HL-60 (cell line): ENCODE measurements at regions not wholly inside any gene's neighbourhood (a gene's known extent, or its start where the extent isn't known, plus 50 kb on each side); places are given as distances from the start of the nearest gene placed in this dataset.

Experiments used
- GABPA ChIP-seq: IDR thresholded peaks from 2 replicates; pipeline ENCODE4 v1.6.1; 2012; ENCODE audit warnings: low read depth
- POLR2AphosphoS5 ChIP-seq: IDR thresholded peaks from 2 replicates; pipeline ENCODE4 v1.6.1; 2012; ENCODE audit warnings: low read depth
- TF ChIP-seq, protein P1 (sequence below): IDR thresholded peaks from one replicate; pipeline ENCODE4 v1.5.1; 2011; ENCODE audit warnings: low read length, control low read depth, inconsistent platforms; ENCODE audit not compliant: insufficient read depth
- TF ChIP-seq, protein P2 (sequence below): IDR thresholded peaks from 2 replicates; pipeline ENCODE4 v1.6.1; 2012; ENCODE audit warnings: low read depth; ENCODE audit not compliant: insufficient replicate concordance

DNA sequence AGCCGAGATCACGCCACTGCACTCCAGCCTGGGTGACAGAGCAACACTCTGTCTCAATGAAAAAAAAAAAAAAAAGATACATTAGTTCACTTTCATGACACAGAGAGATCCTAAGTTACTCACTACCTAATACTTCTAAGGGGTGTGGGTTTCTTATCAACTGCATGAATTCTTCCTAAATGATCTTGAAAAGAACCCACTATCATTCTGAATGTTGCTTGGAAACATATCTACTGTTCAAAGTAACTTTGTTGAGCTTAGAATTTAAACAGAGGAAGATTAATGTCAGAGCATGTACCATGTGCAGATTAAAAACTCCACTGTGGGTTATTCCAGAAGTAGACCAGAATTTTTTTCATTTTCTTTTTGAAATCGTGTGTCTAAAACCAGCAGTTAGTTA is 241.5 kb downstream of the LTN1 start:
- TF ChIP-seq, protein P1, sequence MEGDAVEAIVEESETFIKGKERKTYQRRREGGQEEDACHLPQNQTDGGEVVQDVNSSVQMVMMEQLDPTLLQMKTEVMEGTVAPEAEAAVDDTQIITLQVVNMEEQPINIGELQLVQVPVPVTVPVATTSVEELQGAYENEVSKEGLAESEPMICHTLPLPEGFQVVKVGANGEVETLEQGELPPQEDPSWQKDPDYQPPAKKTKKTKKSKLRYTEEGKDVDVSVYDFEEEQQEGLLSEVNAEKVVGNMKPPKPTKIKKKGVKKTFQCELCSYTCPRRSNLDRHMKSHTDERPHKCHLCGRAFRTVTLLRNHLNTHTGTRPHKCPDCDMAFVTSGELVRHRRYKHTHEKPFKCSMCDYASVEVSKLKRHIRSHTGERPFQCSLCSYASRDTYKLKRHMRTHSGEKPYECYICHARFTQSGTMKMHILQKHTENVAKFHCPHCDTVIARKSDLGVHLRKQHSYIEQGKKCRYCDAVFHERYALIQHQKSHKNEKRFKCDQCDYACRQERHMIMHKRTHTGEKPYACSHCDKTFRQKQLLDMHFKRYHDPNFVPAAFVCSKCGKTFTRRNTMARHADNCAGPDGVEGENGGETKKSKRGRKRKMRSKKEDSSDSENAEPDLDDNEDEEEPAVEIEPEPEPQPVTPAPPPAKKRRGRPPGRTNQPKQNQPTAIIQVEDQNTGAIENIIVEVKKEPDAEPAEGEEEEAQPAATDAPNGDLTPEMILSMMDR = no peak
- TF ChIP-seq POLR2AphosphoS5 (no peak), GABPA (no peak)
- TF ChIP-seq, protein P2, sequence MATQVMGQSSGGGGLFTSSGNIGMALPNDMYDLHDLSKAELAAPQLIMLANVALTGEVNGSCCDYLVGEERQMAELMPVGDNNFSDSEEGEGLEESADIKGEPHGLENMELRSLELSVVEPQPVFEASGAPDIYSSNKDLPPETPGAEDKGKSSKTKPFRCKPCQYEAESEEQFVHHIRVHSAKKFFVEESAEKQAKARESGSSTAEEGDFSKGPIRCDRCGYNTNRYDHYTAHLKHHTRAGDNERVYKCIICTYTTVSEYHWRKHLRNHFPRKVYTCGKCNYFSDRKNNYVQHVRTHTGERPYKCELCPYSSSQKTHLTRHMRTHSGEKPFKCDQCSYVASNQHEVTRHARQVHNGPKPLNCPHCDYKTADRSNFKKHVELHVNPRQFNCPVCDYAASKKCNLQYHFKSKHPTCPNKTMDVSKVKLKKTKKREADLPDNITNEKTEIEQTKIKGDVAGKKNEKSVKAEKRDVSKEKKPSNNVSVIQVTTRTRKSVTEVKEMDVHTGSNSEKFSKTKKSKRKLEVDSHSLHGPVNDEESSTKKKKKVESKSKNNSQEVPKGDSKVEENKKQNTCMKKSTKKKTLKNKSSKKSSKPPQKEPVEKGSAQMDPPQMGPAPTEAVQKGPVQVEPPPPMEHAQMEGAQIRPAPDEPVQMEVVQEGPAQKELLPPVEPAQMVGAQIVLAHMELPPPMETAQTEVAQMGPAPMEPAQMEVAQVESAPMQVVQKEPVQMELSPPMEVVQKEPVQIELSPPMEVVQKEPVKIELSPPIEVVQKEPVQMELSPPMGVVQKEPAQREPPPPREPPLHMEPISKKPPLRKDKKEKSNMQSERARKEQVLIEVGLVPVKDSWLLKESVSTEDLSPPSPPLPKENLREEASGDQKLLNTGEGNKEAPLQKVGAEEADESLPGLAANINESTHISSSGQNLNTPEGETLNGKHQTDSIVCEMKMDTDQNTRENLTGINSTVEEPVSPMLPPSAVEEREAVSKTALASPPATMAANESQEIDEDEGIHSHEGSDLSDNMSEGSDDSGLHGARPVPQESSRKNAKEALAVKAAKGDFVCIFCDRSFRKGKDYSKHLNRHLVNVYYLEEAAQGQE = no peak
